Astrocyte of the cerebellum (primary cell): ENCODE measurements at regions not wholly inside any gene's neighbourhood (a gene's known extent, or its start where the extent isn't known, plus 50 kb on each side); places are given as distances from the start of the nearest gene placed in this dataset.

Experiments
- DNase-seq: peaks from one replicate; pipeline ENCODE4 v3.0.0-alpha.2; 2011; ENCODE audit warnings: low read depth
- H3K4me3 ChIP-seq: 2 replicates; pipeline ENCODE4 v1.5.1; 2011; ENCODE audit warnings: mild to moderate bottlenecking, low read depth, low read length, moderate library complexity
- in situ Hi-C: cut with HindIII; loops from 2 replicates; pipeline ENCODE4 v1.10.0; 2017; ENCODE audit warnings: low sequenced_read_pairs
- TF ChIP-seq, protein P1 (sequence below): IDR thresholded peaks from 2 replicates; pipeline ENCODE4 v1.5.1; 2012; ENCODE audit warnings: low read length, low read depth, moderate library complexity, mild to moderate bottlenecking; ENCODE audit errors: missing control alignments

DNA sequence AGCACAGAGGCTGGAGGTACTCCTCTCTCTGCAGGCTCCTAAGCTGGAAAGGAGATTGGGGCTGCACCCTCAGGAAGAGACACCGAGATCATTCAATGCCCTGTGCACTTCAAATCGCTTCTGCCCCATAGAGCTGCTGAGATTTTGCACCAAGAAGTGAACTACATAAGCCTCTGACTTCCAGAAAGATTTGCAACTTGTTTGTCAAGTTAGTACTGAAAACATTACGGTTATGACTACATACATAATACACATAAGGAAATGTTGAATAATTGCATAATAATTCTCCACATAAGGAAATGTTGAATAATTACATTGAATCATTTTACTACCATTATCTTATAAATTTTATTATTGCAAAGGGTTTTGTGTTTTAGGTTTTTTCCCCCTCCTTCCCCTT, 120.3 kb upstream of the SASH1 start:
- H3K4me3 ChIP-seq: no peak overlapping the region
- no peak for DNase-seq
- in situ Hi-C loops: no loop called here
- TF ChIP-seq, protein P1, sequence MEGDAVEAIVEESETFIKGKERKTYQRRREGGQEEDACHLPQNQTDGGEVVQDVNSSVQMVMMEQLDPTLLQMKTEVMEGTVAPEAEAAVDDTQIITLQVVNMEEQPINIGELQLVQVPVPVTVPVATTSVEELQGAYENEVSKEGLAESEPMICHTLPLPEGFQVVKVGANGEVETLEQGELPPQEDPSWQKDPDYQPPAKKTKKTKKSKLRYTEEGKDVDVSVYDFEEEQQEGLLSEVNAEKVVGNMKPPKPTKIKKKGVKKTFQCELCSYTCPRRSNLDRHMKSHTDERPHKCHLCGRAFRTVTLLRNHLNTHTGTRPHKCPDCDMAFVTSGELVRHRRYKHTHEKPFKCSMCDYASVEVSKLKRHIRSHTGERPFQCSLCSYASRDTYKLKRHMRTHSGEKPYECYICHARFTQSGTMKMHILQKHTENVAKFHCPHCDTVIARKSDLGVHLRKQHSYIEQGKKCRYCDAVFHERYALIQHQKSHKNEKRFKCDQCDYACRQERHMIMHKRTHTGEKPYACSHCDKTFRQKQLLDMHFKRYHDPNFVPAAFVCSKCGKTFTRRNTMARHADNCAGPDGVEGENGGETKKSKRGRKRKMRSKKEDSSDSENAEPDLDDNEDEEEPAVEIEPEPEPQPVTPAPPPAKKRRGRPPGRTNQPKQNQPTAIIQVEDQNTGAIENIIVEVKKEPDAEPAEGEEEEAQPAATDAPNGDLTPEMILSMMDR: no peak

DNA sequence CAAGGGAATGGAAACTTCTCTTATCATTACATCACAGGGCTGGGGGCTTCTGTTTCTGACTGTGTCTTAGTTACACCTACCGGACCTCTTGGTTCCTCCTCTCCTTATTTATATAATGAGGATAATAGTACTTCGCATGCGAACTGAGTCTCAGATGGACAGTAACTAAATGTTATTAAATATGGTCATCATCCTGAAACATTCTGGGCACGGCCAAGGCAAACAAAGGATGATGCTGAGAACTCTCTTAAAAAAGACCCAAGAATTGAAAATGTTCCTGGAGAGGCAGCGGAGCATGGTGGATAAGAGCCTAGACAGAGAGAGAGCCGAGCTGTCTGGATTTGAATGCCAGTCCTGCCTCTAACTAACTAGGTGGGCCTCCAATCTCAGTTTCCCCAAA, 119.8 kb upstream of the SASH1 start:
- no peak for DNase-seq
- in situ Hi-C loops: no loop called here
- TF ChIP-seq, protein P1: no peak
- no peak overlapping the region for H3K4me3 ChIP-seq

DNA sequence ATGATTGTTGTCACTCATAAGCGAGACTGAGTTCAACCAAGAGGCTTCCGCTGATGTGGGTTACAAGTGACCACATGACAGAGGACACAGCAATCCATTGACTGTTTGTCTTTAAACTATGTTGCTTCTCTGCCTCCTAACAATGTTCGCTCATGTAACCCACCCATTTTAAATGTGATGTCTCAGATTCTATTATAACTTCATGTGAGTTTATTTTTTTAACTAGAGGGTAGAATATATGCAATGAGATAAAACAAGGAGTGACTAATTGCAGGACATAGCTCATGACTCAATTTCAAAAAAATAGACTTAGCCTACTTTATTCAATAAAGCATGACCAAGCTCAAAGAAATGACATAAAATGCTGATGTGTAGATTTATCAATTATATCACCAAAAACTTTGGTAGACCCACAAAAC, 119.2 kb upstream of the SASH1 start:
- no peak overlapping the region for H3K4me3 ChIP-seq
- in situ Hi-C loops: no loop called here
- TF ChIP-seq, protein P1: no peak
- no peak for DNase-seq

DNA sequence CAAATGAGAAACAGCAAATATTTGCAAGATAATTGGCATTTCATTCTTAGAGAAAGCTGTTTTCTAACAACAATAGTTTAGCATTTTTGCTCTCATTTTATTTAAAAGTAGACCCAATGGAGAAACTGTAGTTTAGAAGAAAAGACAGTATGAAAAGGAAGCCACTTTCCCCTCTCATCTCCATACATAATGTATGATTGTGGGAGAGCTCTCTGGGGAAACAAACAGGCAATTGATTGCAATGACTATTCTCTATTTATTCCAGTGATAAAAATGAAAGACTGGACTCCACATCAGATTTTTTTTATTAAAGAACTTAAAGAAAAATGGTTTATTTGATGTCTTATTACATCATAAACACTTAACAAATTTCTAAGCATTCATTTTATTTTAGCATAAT, 116.8 kb upstream of the SASH1 start:
- no peak overlapping the region for H3K4me3 ChIP-seq
- in situ Hi-C loops: no loop called here
- no peak for DNase-seq
- TF ChIP-seq, protein P1: no peak

GRCh38 chr6:148226284-148226683, 116.4 kb upstream of the SASH1 start:
- H3K4me3 ChIP-seq: no peak overlapping the region
- no peak for DNase-seq
- TF ChIP-seq, protein P1: no peak
- in situ Hi-C loops: no loop called here

DNA sequence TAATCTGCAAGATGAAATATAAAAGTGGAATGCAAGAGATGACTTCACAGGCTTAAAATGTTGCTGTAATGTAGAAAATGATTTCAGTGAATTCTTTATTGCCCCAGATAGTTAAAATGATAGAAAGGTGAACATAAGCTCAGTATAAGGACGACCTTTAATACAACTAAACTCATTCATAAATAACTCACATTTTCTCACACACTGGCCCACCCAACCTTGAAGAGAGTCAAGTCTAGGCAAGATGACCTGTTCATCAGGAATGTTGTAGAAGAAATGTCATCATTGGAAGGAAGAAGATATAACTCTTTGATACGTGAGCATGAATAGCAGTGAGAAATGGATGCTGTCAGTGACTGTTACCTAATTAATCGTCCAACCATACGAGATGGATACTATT, 111.1 kb upstream of the SASH1 start:
- in situ Hi-C loops: no loop called here
- TF ChIP-seq, protein P1: no peak

GRCh38 chr6:148235446-148235845, 107.2 kb upstream of the SASH1 start:
- TF ChIP-seq, protein P1: no peak
- DNase-seq: no peak
- in situ Hi-C loops: no loop called here
- no peak overlapping the region for H3K4me3 ChIP-seq

More for the DNA sequence above, 111.1 kb upstream of the SASH1 start:
- H3K4me3 ChIP-seq: no peak overlapping the region
- DNase-seq: no peak
